Keratinocyte (primary cell): ENCODE measurements at regions not wholly inside any gene's neighbourhood (a gene's known extent, or its start where the extent isn't known, plus 50 kb on each side); places are given as distances from the start of the nearest gene placed in this dataset.

Source experiments
- DNase-seq: peaks from one replicate; pipeline ENCODE4 v3.0.0-alpha.2; 2011; ENCODE audit warnings: low read depth, missing footprints, low spot score
- FAIRE-seq: peaks from 2 replicates; lab custom pipeline; 2011; peaks lifted over from hg19 to GRCh38; lab: Jason Lieb, UNC
- H2AFZ ChIP-seq: 2 replicates; pipeline ENCODE4 v1.6.0; 2012; ENCODE audit warnings: low read length, control low read depth, inconsistent platforms; ENCODE audit not compliant: control insufficient read depth
- H3K27ac ChIP-seq: 2 replicates; pipeline ENCODE4 v1.5.1; 2011; ENCODE audit warnings: low read length; ENCODE audit not compliant: control insufficient read depth, insufficient read depth
- H3K27me3 ChIP-seq: 3 replicates; pipeline ENCODE4 v1.6.0; 2011; ENCODE audit warnings: low read length; ENCODE audit not compliant: control insufficient read depth, insufficient read depth; ENCODE audit errors: extremely low read depth
- H3K36me3 ChIP-seq, 2 experiments: 2 replicates in 1 of 2; 3 replicates in 1 of 2; pipeline ENCODE4 v1.5.1; 2011; ENCODE audit warnings: low read length in 2 of 2, mild to moderate bottlenecking in 1 of 2; ENCODE audit not compliant: control insufficient read depth in 2 of 2, insufficient read depth in 2 of 2; ENCODE audit errors: extremely low read depth in 1 of 2
- H3K4me1 ChIP-seq: 3 replicates; pipeline ENCODE4 v1.5.1; 2011; ENCODE audit warnings: low read length; ENCODE audit not compliant: control insufficient read depth, insufficient read depth; ENCODE audit errors: extremely low read depth
- H3K4me2 ChIP-seq: 3 replicates; pipeline ENCODE4 v1.6.0; 2011; ENCODE audit warnings: low read depth, low read length; ENCODE audit not compliant: control insufficient read depth, insufficient read depth; ENCODE audit errors: extremely low read depth
- H3K4me3 ChIP-seq, 3 experiments: fragments of 200-600 bp in 1 of 3; sonication (generic) in 1 of 3; 2 replicates in 2 of 3; 3 replicates in 1 of 3; pipeline ENCODE4 v1.5.1; 2011 to 2016; ENCODE audit warnings: low read length in 3 of 3, mild to moderate bottlenecking in 3 of 3, control low read depth in 2 of 3, inconsistent platforms in 1 of 3, low read depth in 1 of 3, mixed read lengths in 1 of 3, mixed run types in 1 of 3, moderate library complexity in 1 of 3; ENCODE audit not compliant: control insufficient read depth in 2 of 3, insufficient read depth in 2 of 3; ENCODE audit errors: extremely low read depth in 1 of 3
- H3K79me2 ChIP-seq: 2 replicates; pipeline ENCODE4 v1.6.0; 2012; ENCODE audit warnings: low read length; ENCODE audit not compliant: control insufficient read depth, insufficient read depth
- H3K9ac ChIP-seq: 3 replicates; pipeline ENCODE4 v1.6.0; 2011; ENCODE audit warnings: low read length; ENCODE audit not compliant: control insufficient read depth, insufficient read depth; ENCODE audit errors: extremely low read depth
- H3K9me1 ChIP-seq: 3 replicates; pipeline ENCODE4 v1.6.0; 2011; ENCODE audit warnings: low read length; ENCODE audit not compliant: control insufficient read depth, insufficient read depth; ENCODE audit errors: extremely low read depth
- H3K9me3 ChIP-seq: 2 replicates; pipeline ENCODE4 v1.5.1; 2012; ENCODE audit warnings: low read depth, low read length; ENCODE audit not compliant: control insufficient read depth
- H4K20me1 ChIP-seq: 3 replicates; pipeline ENCODE4 v1.6.0; 2011; ENCODE audit warnings: low read length; ENCODE audit not compliant: control insufficient read depth, insufficient read depth; ENCODE audit errors: extremely low read depth
- EZH2 ChIP-seq: IDR thresholded peaks from one replicate; pipeline ENCODE4 v1.6.1; 2012; ENCODE audit warnings: inconsistent platforms, mild to moderate bottlenecking, low read length, moderate library complexity
- dilution Hi-C: fragments of 300-500 bp; cut with MboI; formaldehyde crosslinking; loops from one replicate; pipeline ENCODE4 v1.7.0; 2020; ENCODE audit warnings: low sequenced_read_pairs; ENCODE audit not compliant: extremely low pct_ligation_motif_present
- TF ChIP-seq, protein P1 (sequence below), 3 experiments: IDR thresholded peaks in 1 of 3; conservative IDR thresholded peaks in 1 of 3; optimal IDR thresholded peaks in 1 of 3; 2 replicates in 2 of 3; 3 replicates in 1 of 3; pipeline versions ENCODE3 to v1.5.1; 2011; ENCODE audit warnings: low read length in 3 of 3, mild to moderate bottlenecking in 3 of 3, moderate library complexity in 2 of 3, control low read depth in 1 of 3, inconsistent platforms in 1 of 3; ENCODE audit not compliant: insufficient read depth in 2 of 3; ENCODE audit errors: extremely low read depth in 1 of 3

DNA sequence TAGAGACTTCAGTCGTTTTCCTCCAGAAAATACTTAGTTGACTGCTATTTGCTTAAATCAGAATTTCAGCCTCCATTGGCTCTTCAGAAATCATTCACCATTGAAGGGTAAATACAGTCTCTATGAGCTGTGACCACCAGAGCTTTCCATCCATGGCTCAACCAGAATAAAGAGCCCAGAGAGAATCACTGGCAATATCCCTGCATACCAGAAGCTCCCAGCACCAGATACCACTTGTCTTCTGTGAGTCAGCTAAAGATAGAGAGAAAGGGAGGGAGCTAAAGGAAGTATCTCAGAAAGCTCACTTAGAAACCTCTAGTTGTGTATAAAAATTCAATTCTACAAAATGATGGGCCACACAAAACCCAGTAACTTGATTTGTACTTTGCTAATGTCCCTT, 115.2 kb upstream of the TMCO5A start:
- H3K9me1 ChIP-seq: no peaks in the 10 kb centered on the region
- DNase-seq (no peak), FAIRE-seq (no peak)
- H3K4me2 ChIP-seq: no peak overlapping the region
- no peak overlapping the region for H2AFZ ChIP-seq
- no peaks in the 10 kb centered on the region for H3K79me2 ChIP-seq
- H3K36me3 ChIP-seq: no peaks in the 10 kb centered on the region
- dilution Hi-C loops: no loop called here
- no peak overlapping the region for H3K4me3 ChIP-seq
- no peaks in the 10 kb centered on the region for H3K4me1 ChIP-seq
- no peak overlapping the region for H3K27ac ChIP-seq
- TF ChIP-seq, protein P1, sequence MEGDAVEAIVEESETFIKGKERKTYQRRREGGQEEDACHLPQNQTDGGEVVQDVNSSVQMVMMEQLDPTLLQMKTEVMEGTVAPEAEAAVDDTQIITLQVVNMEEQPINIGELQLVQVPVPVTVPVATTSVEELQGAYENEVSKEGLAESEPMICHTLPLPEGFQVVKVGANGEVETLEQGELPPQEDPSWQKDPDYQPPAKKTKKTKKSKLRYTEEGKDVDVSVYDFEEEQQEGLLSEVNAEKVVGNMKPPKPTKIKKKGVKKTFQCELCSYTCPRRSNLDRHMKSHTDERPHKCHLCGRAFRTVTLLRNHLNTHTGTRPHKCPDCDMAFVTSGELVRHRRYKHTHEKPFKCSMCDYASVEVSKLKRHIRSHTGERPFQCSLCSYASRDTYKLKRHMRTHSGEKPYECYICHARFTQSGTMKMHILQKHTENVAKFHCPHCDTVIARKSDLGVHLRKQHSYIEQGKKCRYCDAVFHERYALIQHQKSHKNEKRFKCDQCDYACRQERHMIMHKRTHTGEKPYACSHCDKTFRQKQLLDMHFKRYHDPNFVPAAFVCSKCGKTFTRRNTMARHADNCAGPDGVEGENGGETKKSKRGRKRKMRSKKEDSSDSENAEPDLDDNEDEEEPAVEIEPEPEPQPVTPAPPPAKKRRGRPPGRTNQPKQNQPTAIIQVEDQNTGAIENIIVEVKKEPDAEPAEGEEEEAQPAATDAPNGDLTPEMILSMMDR (optimal IDR thresholded peaks at IDR 0.05 in 1 of 3, IDR thresholded peaks at IDR 0.05 in 1 of 3, conservative IDR thresholded peaks at IDR 0.05 in 1 of 3; ENCODE audit: extremely low read depth in 1 of 3, insufficient read depth in 2 of 3, low read length in 3 of 3): no peak
- TF ChIP-seq EZH2: no peak
- H3K9ac ChIP-seq: no peak overlapping the region
- no peaks in the 10 kb centered on the region for H3K9me3 ChIP-seq
- no peaks in the 10 kb centered on the region for H4K20me1 ChIP-seq
- H3K27me3 ChIP-seq: no peaks in the 10 kb centered on the region

DNA sequence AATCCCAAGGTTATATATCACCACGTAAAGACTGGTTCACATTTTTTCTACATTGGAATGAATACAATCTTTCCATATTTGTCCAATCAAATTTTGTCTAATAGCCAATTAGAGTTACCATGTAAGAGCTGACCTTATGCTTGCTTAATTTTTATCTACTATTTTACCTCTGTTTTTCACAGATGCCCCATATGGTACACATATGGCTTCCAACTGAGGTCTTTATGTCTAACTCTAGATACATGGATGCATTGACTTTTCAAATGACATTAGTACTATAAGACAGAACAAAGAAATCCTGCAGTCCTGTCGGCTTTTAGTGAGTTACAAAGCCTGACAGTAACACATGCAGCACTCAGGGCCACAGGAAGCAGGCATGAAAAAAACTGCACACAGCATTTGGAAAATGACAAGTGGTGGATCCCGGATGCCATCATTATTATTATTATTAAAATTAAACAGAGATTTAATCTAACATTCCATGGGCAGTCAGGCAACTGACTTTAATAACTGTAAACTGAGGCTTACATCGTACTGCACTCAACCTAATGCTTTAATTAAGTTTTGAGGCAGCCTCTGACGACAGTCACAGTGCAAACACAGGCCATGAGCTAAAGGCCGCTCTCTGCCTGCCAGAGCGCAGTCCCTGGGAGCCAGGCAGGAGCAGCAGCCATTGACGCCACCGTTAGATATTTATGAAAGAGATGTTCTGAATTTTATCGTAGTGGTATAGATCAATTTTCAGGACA, 113.9 kb upstream of the TMCO5A start:
- FAIRE-seq: no peak
- Histone ChIP-seq H3K27me3 (no peaks in the 10 kb centered on the region), H3K27ac (no peak overlapping the region), H2AFZ (no peak overlapping the region), H4K20me1 (no peaks in the 10 kb centered on the region), H3K4me2 (no peak overlapping the region), H3K4me3 (no peak overlapping the region), H3K9me3 (no peaks in the 10 kb centered on the region), H3K9me1 (no peaks in the 10 kb centered on the region), H3K9ac (no peak overlapping the region), H3K4me1 (peaks cover 4% of the 10 kb centered on the region), H3K36me3 (no peaks in the 10 kb centered on the region), H3K79me2 (no peaks in the 10 kb centered on the region)
- no peak for TF ChIP-seq EZH2
- TF ChIP-seq, protein P1 (optimal IDR thresholded peaks at IDR 0.05 in 1 of 3, IDR thresholded peaks at IDR 0.05 in 1 of 3, conservative IDR thresholded peaks at IDR 0.05 in 1 of 3; ENCODE audit: extremely low read depth in 1 of 3, insufficient read depth in 2 of 3, low read length in 3 of 3): no peak
- dilution Hi-C loops: no loop called here
- DNase-seq: no peak
